ENCODE measurements at regions not wholly inside any gene's neighbourhood (a gene's known extent, or its start where the extent isn't known, plus 50 kb on each side); places are given as distances from the start of the nearest gene placed in this dataset.

DNA sequence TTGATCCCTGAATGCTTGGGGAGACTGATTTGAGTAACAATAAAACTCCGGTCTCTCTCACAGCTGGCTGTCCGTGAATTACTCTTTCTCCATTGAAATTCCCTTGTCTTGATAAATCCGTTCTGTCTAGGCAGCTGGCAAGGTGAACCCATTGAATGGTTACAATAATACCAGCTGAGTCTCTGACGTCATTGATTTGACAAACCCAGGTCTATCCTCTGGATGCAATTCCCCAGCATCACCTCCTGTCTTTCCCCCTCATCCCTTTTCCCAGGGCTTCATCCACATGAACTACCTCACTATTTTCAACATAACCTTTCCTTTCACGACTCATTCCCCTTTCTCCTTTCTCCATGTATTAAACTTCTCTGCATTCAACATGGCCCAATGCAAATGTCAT, 98.7 kb upstream of the TMEM132C start:
- no peaks in the 10 kb centered on the region for H3K27me3 Mint-ChIP-seq (ENCODE audit: insufficient read depth, unreplicated experiment)
- H3K36me3 Mint-ChIP-seq (ENCODE audit: insufficient read depth, unreplicated experiment): no peaks in the 10 kb centered on the region
- no peak overlapping the region for H3K4me3 Mint-ChIP-seq (ENCODE audit: unreplicated experiment)
- ChIA-PET POLR2A (no interaction called here), CTCF (interaction anchor here (0.6 kb wide), 1 partner anchor 16 kb away, joined by 4 read pairs; no protein-coding TSS in a partner anchor)
- no peak for DNase-seq (ENCODE audit: unreplicated experiment)
- TF ChIP-seq, protein P1, sequence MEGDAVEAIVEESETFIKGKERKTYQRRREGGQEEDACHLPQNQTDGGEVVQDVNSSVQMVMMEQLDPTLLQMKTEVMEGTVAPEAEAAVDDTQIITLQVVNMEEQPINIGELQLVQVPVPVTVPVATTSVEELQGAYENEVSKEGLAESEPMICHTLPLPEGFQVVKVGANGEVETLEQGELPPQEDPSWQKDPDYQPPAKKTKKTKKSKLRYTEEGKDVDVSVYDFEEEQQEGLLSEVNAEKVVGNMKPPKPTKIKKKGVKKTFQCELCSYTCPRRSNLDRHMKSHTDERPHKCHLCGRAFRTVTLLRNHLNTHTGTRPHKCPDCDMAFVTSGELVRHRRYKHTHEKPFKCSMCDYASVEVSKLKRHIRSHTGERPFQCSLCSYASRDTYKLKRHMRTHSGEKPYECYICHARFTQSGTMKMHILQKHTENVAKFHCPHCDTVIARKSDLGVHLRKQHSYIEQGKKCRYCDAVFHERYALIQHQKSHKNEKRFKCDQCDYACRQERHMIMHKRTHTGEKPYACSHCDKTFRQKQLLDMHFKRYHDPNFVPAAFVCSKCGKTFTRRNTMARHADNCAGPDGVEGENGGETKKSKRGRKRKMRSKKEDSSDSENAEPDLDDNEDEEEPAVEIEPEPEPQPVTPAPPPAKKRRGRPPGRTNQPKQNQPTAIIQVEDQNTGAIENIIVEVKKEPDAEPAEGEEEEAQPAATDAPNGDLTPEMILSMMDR (IDR thresholded peaks at IDR 0.05; ENCODE audit: unreplicated experiment): no peak
- peaks cover 54% of the 10 kb centered on the region for H3K9me3 Mint-ChIP-seq (ENCODE audit: unreplicated experiment)
- intact Hi-C loops (cut with micrococcal nuclease): no loop called here
- no peak overlapping the region for H3K27ac Mint-ChIP-seq (ENCODE audit: low read depth, unreplicated experiment)
- H3K4me1 Mint-ChIP-seq (ENCODE audit: insufficient read depth, unreplicated experiment): no peaks in the 10 kb centered on the region
- BruUV-seq (replicated peaks): no TSS peak

- Mint-ChIP-seq H3K4me3 (ENCODE audit: unreplicated experiment) (no peak overlapping the region), H3K27me3 (ENCODE audit: insufficient read depth, unreplicated experiment) (no peaks in the 10 kb centered on the region), H3K4me1 (ENCODE audit: insufficient read depth, unreplicated experiment) (no peaks in the 10 kb centered on the region), H3K36me3 (ENCODE audit: insufficient read depth, unreplicated experiment) (no peaks in the 10 kb centered on the region), H3K9me3 (ENCODE audit: unreplicated experiment) (peaks cover 63% of the 10 kb centered on the region), H3K27ac (ENCODE audit: low read depth, unreplicated experiment) (no peak overlapping the region)
- TF ChIP-seq, protein P1 (IDR thresholded peaks at IDR 0.05; ENCODE audit: unreplicated experiment): no peak
- DNase-seq (ENCODE audit: unreplicated experiment): no peak
- ChIA-PET CTCF (interaction anchor here (0.6 kb wide), 2 partner anchors 93 to 244 kb away, joined by 3 read pairs; no protein-coding TSS in a partner anchor), POLR2A (no interaction called here)
- intact Hi-C loops (cut with micrococcal nuclease): no loop called here
- no TSS peak for BruUV-seq (replicated peaks)
Measured at GRCh38 chr12:128170181-128170580, 96.8 kb upstream of the TMEM132C start.

- H3K36me3 Mint-ChIP-seq (ENCODE audit: insufficient read depth, unreplicated experiment): no peaks in the 10 kb centered on the region
- no peaks in the 10 kb centered on the region for H3K27me3 Mint-ChIP-seq (ENCODE audit: insufficient read depth, unreplicated experiment)
- intact Hi-C loops (cut with micrococcal nuclease): no loop called here
- no peak overlapping the region for H3K27ac Mint-ChIP-seq (ENCODE audit: low read depth, unreplicated experiment)
- DNase-seq (ENCODE audit: unreplicated experiment): no peak
- TF ChIP-seq, protein P1 (IDR thresholded peaks at IDR 0.05; ENCODE audit: unreplicated experiment): no peak
- no peaks in the 10 kb centered on the region for H3K4me1 Mint-ChIP-seq (ENCODE audit: insufficient read depth, unreplicated experiment)
- H3K4me3 Mint-ChIP-seq (ENCODE audit: unreplicated experiment): no peak overlapping the region
- peaks cover 44% of the 10 kb centered on the region for H3K9me3 Mint-ChIP-seq (ENCODE audit: unreplicated experiment)
- ChIA-PET POLR2A (no interaction called here), CTCF (interaction anchor here (0.6 kb wide), 1 partner anchor 258 kb away, joined by 3 read pairs; no protein-coding TSS in a partner anchor)
- no TSS peak for BruUV-seq (replicated peaks)
Measured at GRCh38 chr12:128178565-128178964, 88.4 kb upstream of the TMEM132C start.

DNA sequence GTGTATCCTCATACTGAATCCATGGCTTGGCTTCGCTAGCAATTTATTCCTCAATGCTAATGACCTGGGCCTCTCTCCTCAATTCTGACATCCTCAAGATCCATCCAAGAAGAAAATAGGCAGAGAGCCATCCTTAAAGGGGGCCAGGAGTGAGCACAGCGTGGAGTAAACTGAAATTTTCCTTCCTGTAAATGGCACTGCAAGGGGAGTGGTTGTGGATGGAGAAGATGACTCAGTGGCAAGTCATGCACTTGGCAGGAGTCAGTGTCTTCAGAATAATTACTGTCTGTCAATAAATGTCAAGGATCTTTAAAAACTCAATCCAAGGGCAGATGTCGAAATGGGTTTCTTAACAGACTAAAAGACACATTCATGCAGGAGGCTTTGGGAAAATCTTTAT, 88.0 kb upstream of the TMEM132C start:
- CTCF ChIA-PET: no interaction called here
- POLR2A ChIA-PET: no interaction called here
- Mint-ChIP-seq H3K36me3 (ENCODE audit: insufficient read depth, unreplicated experiment) (no peaks in the 10 kb centered on the region), H3K27ac (ENCODE audit: low read depth, unreplicated experiment) (no peak overlapping the region), H3K4me1 (ENCODE audit: insufficient read depth, unreplicated experiment) (no peaks in the 10 kb centered on the region), H3K27me3 (ENCODE audit: insufficient read depth, unreplicated experiment) (no peaks in the 10 kb centered on the region), H3K9me3 (ENCODE audit: unreplicated experiment) (peaks cover 40% of the 10 kb centered on the region), H3K4me3 (ENCODE audit: unreplicated experiment) (no peak overlapping the region)
- intact Hi-C loops (cut with micrococcal nuclease): no loop called here
- peak; percentile 36 for DNase-seq (ENCODE audit: unreplicated experiment)
- BruUV-seq (replicated peaks): no TSS peak
- TF ChIP-seq, protein P1 (IDR thresholded peaks at IDR 0.05; ENCODE audit: unreplicated experiment): no peak
